HL-60/S4 (cell line): ENCODE measurements at regions not wholly inside any gene's neighbourhood (a gene's known extent, or its start where the extent isn't known, plus 50 kb on each side); places are given as distances from the start of the nearest gene placed in this dataset.

ENCODE experiments used
- in situ Hi-C: fragments of 300-500 bp; cut with MboI; formaldehyde crosslinking; loops from 2 replicates; pipeline ENCODE4 v1.14.3; 2022; ENCODE audit warnings: low sequenced_read_pairs

GRCh38 chr14:53328841-53329240 lies 175.7 kb upstream of the DDHD1 start:
- in situ Hi-C loops, result no loop called here

- in situ Hi-C loops, result no loop called here
Measured at GRCh38 chr14:53327716-53328115, 174.6 kb upstream of the DDHD1 start.

GRCh38 chr14:53325176-53325806 lies 172.2 kb upstream of the DDHD1 start:
- in situ Hi-C loops, result no loop called here

- in situ Hi-C loops, result loop anchor here (25.0 kb wide), 1 partner anchor 504 kb away; no protein-coding TSS in a partner anchor
Measured at GRCh38 chr14:53316504-53316903, 163.4 kb upstream of the DDHD1 start.

- in situ Hi-C loops, result loop anchor here (25.0 kb wide), 1 partner anchor 498 kb away; no protein-coding TSS in a partner anchor
Measured at GRCh38 chr14:53310412-53310811, 157.3 kb upstream of the DDHD1 start.

- in situ Hi-C loops, result loop anchor here (25.0 kb wide), 1 partner anchor 495 kb away; no protein-coding TSS in a partner anchor
Measured at GRCh38 chr14:53306911-53307310, 153.8 kb upstream of the DDHD1 start.

- in situ Hi-C loops, result loop anchor here (25.0 kb wide), 1 partner anchor 494 kb away; no protein-coding TSS in a partner anchor
Measured at GRCh38 chr14:53306267-53306721, 153.2 kb upstream of the DDHD1 start.

- in situ Hi-C loops, result loop anchor here (25.0 kb wide), 1 partner anchor 493 kb away; no protein-coding TSS in a partner anchor
Measured at GRCh38 chr14:53304726-53305381, 151.7 kb upstream of the DDHD1 start.

- in situ Hi-C loops, result no loop called here
Measured at GRCh38 chr14:53295985-53296582, 143.0 kb upstream of the DDHD1 start.

- in situ Hi-C loops, result no loop called here
Measured at GRCh38 chr14:53295372-53295771, 142.2 kb upstream of the DDHD1 start.

GRCh38 chr14:53286301-53286700 lies 133.2 kb upstream of the DDHD1 start:
- in situ Hi-C loops, result no loop called here

GRCh38 chr14:53285821-53286220 lies 132.7 kb upstream of the DDHD1 start:
- in situ Hi-C loops, result no loop called here

GRCh38 chr14:53285064-53285463 lies 131.9 kb upstream of the DDHD1 start:
- in situ Hi-C loops, result no loop called here

- in situ Hi-C loops, result no loop called here
Measured at GRCh38 chr14:53278602-53279506, 125.7 kb upstream of the DDHD1 start.

GRCh38 chr14:53273671-53274072 lies 120.5 kb upstream of the DDHD1 start:
- in situ Hi-C loops, result no loop called here

- in situ Hi-C loops, result no loop called here
Measured at GRCh38 chr14:53265025-53265424, 111.9 kb upstream of the DDHD1 start.

- in situ Hi-C loops, result no loop called here
Measured at GRCh38 chr14:53260928-53261327, 107.8 kb upstream of the DDHD1 start.

- in situ Hi-C loops, result no loop called here
Measured at GRCh38 chr14:53260286-53260685, 107.2 kb upstream of the DDHD1 start.

- in situ Hi-C loops, result no loop called here
Measured at GRCh38 chr14:53252141-53252540, 99.0 kb upstream of the DDHD1 start.

- in situ Hi-C loops, result no loop called here
Measured at GRCh38 chr14:53249059-53249458, 95.9 kb upstream of the DDHD1 start.
